ENCODE measurements at regions not wholly inside any gene's neighbourhood (a gene's known extent, or its start where the extent isn't known, plus 50 kb on each side); places are given as distances from the start of the nearest gene placed in this dataset.

DNA sequence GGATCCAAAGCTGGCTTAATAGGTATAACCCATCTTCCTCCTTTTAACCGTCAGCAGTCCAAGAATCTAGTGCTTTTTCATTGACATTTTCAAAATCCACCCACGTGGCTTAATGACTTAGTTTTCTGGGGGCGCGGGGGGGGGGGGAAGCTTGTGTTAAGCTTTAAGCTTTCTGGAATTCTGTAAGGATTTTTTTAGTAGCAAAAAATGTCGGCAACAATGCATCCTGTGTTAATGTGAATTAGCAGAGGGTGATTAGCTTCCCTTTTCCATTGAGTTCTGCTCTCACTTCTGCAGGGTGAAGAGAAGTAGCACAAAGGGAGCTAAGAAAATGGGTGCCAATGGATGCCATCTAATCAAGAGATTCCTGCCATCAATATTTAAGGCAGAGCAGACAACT, 348.2 kb downstream of the SAMD5 start:
- TF ChIP-seq, protein P1, sequence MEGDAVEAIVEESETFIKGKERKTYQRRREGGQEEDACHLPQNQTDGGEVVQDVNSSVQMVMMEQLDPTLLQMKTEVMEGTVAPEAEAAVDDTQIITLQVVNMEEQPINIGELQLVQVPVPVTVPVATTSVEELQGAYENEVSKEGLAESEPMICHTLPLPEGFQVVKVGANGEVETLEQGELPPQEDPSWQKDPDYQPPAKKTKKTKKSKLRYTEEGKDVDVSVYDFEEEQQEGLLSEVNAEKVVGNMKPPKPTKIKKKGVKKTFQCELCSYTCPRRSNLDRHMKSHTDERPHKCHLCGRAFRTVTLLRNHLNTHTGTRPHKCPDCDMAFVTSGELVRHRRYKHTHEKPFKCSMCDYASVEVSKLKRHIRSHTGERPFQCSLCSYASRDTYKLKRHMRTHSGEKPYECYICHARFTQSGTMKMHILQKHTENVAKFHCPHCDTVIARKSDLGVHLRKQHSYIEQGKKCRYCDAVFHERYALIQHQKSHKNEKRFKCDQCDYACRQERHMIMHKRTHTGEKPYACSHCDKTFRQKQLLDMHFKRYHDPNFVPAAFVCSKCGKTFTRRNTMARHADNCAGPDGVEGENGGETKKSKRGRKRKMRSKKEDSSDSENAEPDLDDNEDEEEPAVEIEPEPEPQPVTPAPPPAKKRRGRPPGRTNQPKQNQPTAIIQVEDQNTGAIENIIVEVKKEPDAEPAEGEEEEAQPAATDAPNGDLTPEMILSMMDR (IDR thresholded peaks at IDR 0.05; ENCODE audit: borderline replicate concordance, extremely low read depth, low read length, poor library complexity, severe bottlenecking), result no peak
- no peak for TF ChIP-seq EZH2 (IDR thresholded peaks at IDR 0.05; ENCODE audit: borderline replicate concordance, low read depth, low read length, severe bottlenecking)
